ENCODE measurements at regions not wholly inside any gene's neighbourhood (a gene's known extent, or its start where the extent isn't known, plus 50 kb on each side); places are given as distances from the start of the nearest gene placed in this dataset.

- TF ChIP-seq POLR2A (IDR thresholded peaks at IDR 0.05; ENCODE audit: low read depth, low read length) (no peak), TAF1 (IDR thresholded peaks at IDR 0.05; ENCODE audit: low read depth, low read length) (no peak)
Observed at GRCh38 chr2:123958011-123958410, 67.1 kb upstream of the CNTNAP5 start.

Data from GM12891 (cell line).